ENCODE measurements at regions not wholly inside any gene's neighbourhood (a gene's known extent, or its start where the extent isn't known, plus 50 kb on each side); places are given as distances from the start of the nearest gene placed in this dataset.

- no peak for DNase-seq
Measured at GRCh38 chr5:5044247-5044840, 95.8 kb upstream of the ADAMTS16 start.

GRCh38 chr5:5046680-5047502 is 93.2 kb upstream of the ADAMTS16 start:
- no peak for DNase-seq

GRCh38 chr5:5050801-5051200 is 89.3 kb upstream of the ADAMTS16 start:
- no peak for DNase-seq

- DNase-seq: no peak
Measured at GRCh38 chr5:5055712-5056111, 84.4 kb upstream of the ADAMTS16 start.

- no peak for DNase-seq
Measured at GRCh38 chr5:5061836-5062235, 78.3 kb upstream of the ADAMTS16 start.

GRCh38 chr5:5062525-5063302 is 77.4 kb upstream of the ADAMTS16 start:
- DNase-seq: no peak

- DNase-seq: no peak
Measured at GRCh38 chr5:5063533-5063953, 76.6 kb upstream of the ADAMTS16 start.

- no peak for DNase-seq
Measured at GRCh38 chr5:5065472-5065871, 74.7 kb upstream of the ADAMTS16 start.

- no peak for DNase-seq
Measured at GRCh38 chr5:5066276-5067186, 73.6 kb upstream of the ADAMTS16 start.

- no peak for DNase-seq
Measured at GRCh38 chr5:5069851-5070250, 70.3 kb upstream of the ADAMTS16 start.

- DNase-seq: no peak
Measured at GRCh38 chr5:5071554-5071953, 68.6 kb upstream of the ADAMTS16 start.

GRCh38 chr5:5077236-5077635 is 62.9 kb upstream of the ADAMTS16 start:
- no peak for DNase-seq

GRCh38 chr5:5078009-5078897 is 61.9 kb upstream of the ADAMTS16 start:
- no peak for DNase-seq

GRCh38 chr5:5079876-5080275 is 60.3 kb upstream of the ADAMTS16 start:
- no peak for DNase-seq

GRCh38 chr5:5080790-5081189 is 59.3 kb upstream of the ADAMTS16 start:
- no peak for DNase-seq

GRCh38 chr5:5085381-5085780 is 54.7 kb upstream of the ADAMTS16 start:
- DNase-seq: no peak

GRCh38 chr5:5089895-5090649 is 50.1 kb upstream of the ADAMTS16 start:
- no peak for DNase-seq

Data from T1000 (cell line).